IMR-90 (cell line): ENCODE measurements at regions not wholly inside any gene's neighbourhood (a gene's known extent, or its start where the extent isn't known, plus 50 kb on each side); places are given as distances from the start of the nearest gene placed in this dataset.

Source experiments
- ATAC-seq: fragments of 200-7000 bp; cut with Tn5 transposase; 2 replicates; pipeline ENCODE4 v1.9.1; 2020; ENCODE audit warnings: low read depth, mild to moderate bottlenecking, moderate library complexity
- BruUV-seq: library from RNA; stranded (reverse); fragments of 400-500 nt; replicated peaks from 2 replicates; lab custom pipeline; 2021; lab: Mats Ljungman, UMichigan
- CTCF ChIA-PET: fragments of 300-600 bp; formaldehyde crosslinking; extraction: SDS; loops from one replicate; lab custom pipeline; 2021; ENCODE audit warnings: antibody characterized with exemption; lab: Yijun Ruan, JAX
- POLR2A ChIA-PET: fragments of 300-600 bp; sonication (Branson Sonifier 250); formaldehyde crosslinking; loops from one replicate; lab custom pipeline; 2022; ENCODE audit warnings: antibody characterized with exemption; ENCODE audit not compliant: unreplicated experiment; lab: Charles Lee
- DNase-seq: peaks from one replicate; pipeline ENCODE4 v3.0.0; 2013
- H2AFZ ChIP-seq: replicated peaks from 2 replicates; pipeline ENCODE3; 2013; ENCODE audit warnings: low read length, mild to moderate bottlenecking; ENCODE audit not compliant: poor library complexity
- H2AK5ac ChIP-seq: 2 replicates; pipeline ENCODE4 v1.6.1; 2013; ENCODE audit warnings: low read depth, low read length, inconsistent platforms
- H2AK9ac ChIP-seq: replicated peaks from 2 replicates; pipeline ENCODE3; 2013; ENCODE audit warnings: mild to moderate bottlenecking, low read depth, low read length, moderate library complexity; ENCODE audit not compliant: poor library complexity
- H2BK120ac ChIP-seq: 2 replicates; pipeline ENCODE4 v1.6.1; 2013; ENCODE audit warnings: low read depth, low read length, inconsistent platforms
- H2BK15ac ChIP-seq: 3 replicates; pipeline ENCODE4 v1.6.1; 2013; ENCODE audit warnings: low read depth, low read length, inconsistent platforms
- H2BK20ac ChIP-seq: 2 replicates; pipeline ENCODE4 v1.6.1; 2013; ENCODE audit warnings: low read depth, mild to moderate bottlenecking, inconsistent platforms, low read length, moderate library complexity
- H2BK5ac ChIP-seq: 2 replicates; pipeline ENCODE4 v1.6.1; 2013; ENCODE audit warnings: mild to moderate bottlenecking, low read depth, low read length, inconsistent platforms; ENCODE audit not compliant: poor library complexity, severe bottlenecking
- H3K14ac ChIP-seq: replicated peaks from 2 replicates; pipeline ENCODE4 v1.6.1; 2013; ENCODE audit warnings: low read depth, low read length, inconsistent platforms
- H3K18ac ChIP-seq: 2 replicates; pipeline ENCODE4 v1.6.1; 2013; ENCODE audit warnings: low read depth, low read length, control low read depth
- H3K23ac ChIP-seq: 2 replicates; pipeline ENCODE4 v1.6.1; 2013; ENCODE audit warnings: low read depth, low read length, inconsistent platforms
- H3K27ac ChIP-seq: 2 replicates; pipeline ENCODE4 v1.5.1; 2013; ENCODE audit warnings: mild to moderate bottlenecking, control low read depth, low read length; ENCODE audit not compliant: insufficient read depth
- H3K27me3 ChIP-seq: 2 replicates; pipeline ENCODE4 v1.6.1; 2013; ENCODE audit warnings: low read length; ENCODE audit not compliant: control insufficient read depth, insufficient read depth
- H3K36me3 ChIP-seq: 2 replicates; pipeline ENCODE4 v1.6.1; 2013; ENCODE audit warnings: low read length, mixed read lengths; ENCODE audit not compliant: control insufficient read depth, insufficient read depth
- H3K4ac ChIP-seq: 2 replicates; pipeline ENCODE4 v1.6.1; 2013; ENCODE audit warnings: low read depth, low read length, inconsistent platforms
- H3K4me1 ChIP-seq: 2 replicates; pipeline ENCODE4 v1.6.1; 2013; ENCODE audit warnings: low read length, mixed read lengths; ENCODE audit not compliant: control insufficient read depth, insufficient read depth
- H3K4me2 ChIP-seq: 2 replicates; pipeline ENCODE4 v1.6.1; 2013; ENCODE audit warnings: low read depth, mild to moderate bottlenecking, control low read depth, low read length, moderate library complexity
- H3K4me3 ChIP-seq: 2 replicates; pipeline ENCODE4 v1.5.1; 2013; ENCODE audit warnings: low read depth, mild to moderate bottlenecking, control low read depth, low read length, moderate library complexity; ENCODE audit not compliant: insufficient read depth
- H3K56ac ChIP-seq: 2 replicates; pipeline ENCODE4 v1.6.1; 2013; ENCODE audit warnings: low read length, inconsistent platforms; ENCODE audit not compliant: insufficient read depth; ENCODE audit errors: extremely low read depth
- H3K79me1 ChIP-seq, 2 experiments: 2 replicates each; pipeline ENCODE4 v1.6.1; 2013; ENCODE audit warnings: low read length in 2 of 2, inconsistent platforms in 1 of 2, low read depth in 1 of 2
- H3K9ac ChIP-seq: 2 replicates; pipeline ENCODE4 v1.6.1; 2013; ENCODE audit warnings: low read depth, low read length, control low read depth
- H3K9me1 ChIP-seq: 2 replicates; pipeline ENCODE4 v1.6.1; 2013; ENCODE audit warnings: low read length, inconsistent platforms; ENCODE audit not compliant: insufficient read depth
- H3K9me3 ChIP-seq: 2 replicates; pipeline ENCODE4 v1.6.1; 2013; ENCODE audit warnings: low read length; ENCODE audit not compliant: control insufficient read depth, insufficient read depth
- H4K20me1 ChIP-seq: 2 replicates; pipeline ENCODE4 v1.6.1; 2013; ENCODE audit warnings: low read length, inconsistent platforms; ENCODE audit not compliant: insufficient read depth
- H4K5ac ChIP-seq: 2 replicates; pipeline ENCODE4 v1.6.1; 2013; ENCODE audit warnings: mild to moderate bottlenecking, low read depth, low read length, control low read depth
- H4K8ac ChIP-seq, 2 experiments: 2 replicates each; pipeline ENCODE4 v1.6.1; 2013; ENCODE audit warnings: low read depth in 2 of 2, low read length in 2 of 2, control low read depth in 1 of 2, inconsistent platforms in 1 of 2
- H4K91ac ChIP-seq: 2 replicates; pipeline ENCODE4 v1.6.1; 2013; ENCODE audit warnings: low read depth, low read length, inconsistent platforms; ENCODE audit not compliant: insufficient read depth
- BHLHE40 ChIP-seq: fragments of 150-350 bp; IDR thresholded peaks from 2 replicates; pipeline ENCODE4 v1.6.1; 2016; ENCODE audit warnings: mild to moderate bottlenecking, low read depth, low read length
- MAZ ChIP-seq: IDR thresholded peaks from 2 replicates; pipeline ENCODE4 v1.6.1; 2012; ENCODE audit warnings: low read depth, mild to moderate bottlenecking, low read length, improper control_type of control experiment, moderate library complexity, borderline replicate concordance
- RFX5 ChIP-seq: IDR thresholded peaks from 2 replicates; pipeline ENCODE4 v1.8.0; 2012; ENCODE audit warnings: low read depth, mild to moderate bottlenecking, low read length, moderate library complexity
- SMC3 ChIP-seq: fragments of 150-350 bp; IDR thresholded peaks from 2 replicates; pipeline ENCODE4 v1.6.1; 2016; ENCODE audit warnings: low read depth, mild to moderate bottlenecking, antibody characterized with exemption, low read length, moderate library complexity
- WGBS, 2 experiments: methylation state at CpG; one replicate each; pipeline versions ENCODE4 v1.1.5 to v1.1.7; 2013; ENCODE audit warnings: missing lambda C conversion rate in 2 of 2; ENCODE audit not compliant: insufficient read length in 1 of 2; ENCODE audit errors: extremely low coverage in 2 of 2; 5-methylcytosine and 5-hydroxymethylcytosine counted together
- dilution Hi-C: fragments of 300-500 bp; cut with HindIII; formaldehyde crosslinking; loops from one replicate; pipeline ENCODE4 v1.14.3; 2018; ENCODE audit warnings: low sequenced_read_pairs; ENCODE audit not compliant: unreplicated experiment
- in situ Hi-C: fragments of 300-500 bp; cut with MboI; formaldehyde crosslinking; loops from 3 replicates; pipeline ENCODE4 v1.14.3; 2019; ENCODE audit warnings: low sequenced_read_pairs, inconsistent platforms, mixed read lengths
- intact Hi-C: fragments of 100-400 bp; cut with micrococcal nuclease; formaldehyde crosslinking; loops from 2 replicates; pipeline ENCODE4 v1.10.0; 2022

DNA sequence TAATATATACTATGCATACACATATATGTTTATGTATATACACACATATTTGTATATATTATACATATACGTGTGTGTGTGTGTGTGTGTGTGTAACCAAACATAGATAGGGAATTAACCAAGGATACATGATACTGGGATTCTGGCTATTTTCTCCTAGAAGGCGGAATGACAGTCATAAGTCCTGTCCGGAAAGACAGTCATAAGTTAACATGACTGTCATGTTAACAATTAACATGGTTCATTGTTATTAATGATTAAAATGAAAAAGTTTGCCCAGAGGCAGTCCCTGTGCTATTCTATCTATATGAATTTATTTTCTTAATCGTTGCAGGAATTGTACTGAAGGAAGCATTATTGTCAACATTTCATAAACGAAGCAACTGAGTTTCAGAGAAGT lies 450.7 kb upstream of the NXPH2 start:
- H2AK5ac ChIP-seq, result no peak overlapping the region
- H2AK9ac ChIP-seq, result no peak overlapping the region
- no peaks in the 10 kb centered on the region for H3K4me1 ChIP-seq
- POLR2A ChIA-PET, result no interaction called here
- no peak overlapping the region for H4K8ac ChIP-seq
- no peak overlapping the region for H2BK5ac ChIP-seq
- H4K5ac ChIP-seq, result no peak overlapping the region
- H4K20me1 ChIP-seq, result no peaks in the 10 kb centered on the region
- no peak overlapping the region for H3K27ac ChIP-seq
- dilution Hi-C loops, result no loop called here
- no peaks in the 10 kb centered on the region for H3K36me3 ChIP-seq
- ATAC-seq (no peak), DNase-seq (no peak)
- no peak overlapping the region for H3K4ac ChIP-seq
- TF ChIP-seq BHLHE40 (no peak), RFX5 (no peak), MAZ (no peak), SMC3 (no peak)
- H3K23ac ChIP-seq, result no peak overlapping the region
- intact Hi-C loops, result no loop called here
- no peak overlapping the region for H3K4me3 ChIP-seq
- H3K79me1 ChIP-seq, result no peaks in the 10 kb centered on the region
- no peak overlapping the region for H3K14ac ChIP-seq
- H3K9me3 ChIP-seq, result no peaks in the 10 kb centered on the region
- BruUV-seq, result no TSS peak
- in situ Hi-C loops, result no loop called here
- no peak overlapping the region for H3K56ac ChIP-seq
- CTCF ChIA-PET, result no interaction called here
- H4K91ac ChIP-seq, result no peak overlapping the region
- no peaks in the 10 kb centered on the region for H3K9me1 ChIP-seq
- no peak overlapping the region for H2BK120ac ChIP-seq
- no peak overlapping the region for H3K4me2 ChIP-seq
- no peak overlapping the region for H3K18ac ChIP-seq
- no peak overlapping the region for H2BK20ac ChIP-seq
- H3K27me3 ChIP-seq, result no peaks in the 10 kb centered on the region
- WGBS, 2 experiments, result no CpG with 5 or more reads among the region's 5 CpGs
- no peak overlapping the region for H2AFZ ChIP-seq
- H2BK15ac ChIP-seq, result no peak overlapping the region
- H3K9ac ChIP-seq, result no peak overlapping the region
